WERI-Rb-1 (cell line): ENCODE measurements at regions not wholly inside any gene's neighbourhood (a gene's known extent, or its start where the extent isn't known, plus 50 kb on each side); places are given as distances from the start of the nearest gene placed in this dataset.

Source experiments
- DNase-seq: peaks from one replicate; pipeline ENCODE4 v3.0.0-alpha.2; 2020
- H3K27ac ChIP-seq: fragments of 250-450 bp; sonication (Bioruptor Pico); 2 replicates; pipeline ENCODE4 v1.5.1; 2020; ENCODE audit warnings: mild to moderate bottlenecking, moderate library complexity
- H3K27me3 ChIP-seq: fragments of 250-450 bp; sonication (Bioruptor Pico); 2 replicates; pipeline ENCODE4 v1.5.1; 2021; ENCODE audit warnings: mild to moderate bottlenecking, low read depth, moderate library complexity; ENCODE audit not compliant: insufficient read depth, severe bottlenecking
- H3K36me3 ChIP-seq: fragments of 250-450 bp; sonication (Bioruptor Pico); 2 replicates; pipeline ENCODE4 v1.5.1; 2020; ENCODE audit warnings: mild to moderate bottlenecking, moderate library complexity
- H3K4me3 ChIP-seq: 2 replicates; pipeline ENCODE4 v1.5.1; 2011; ENCODE audit warnings: low read depth, mild to moderate bottlenecking, control low read depth, low read length
- H3K9me3 ChIP-seq: fragments of 250-450 bp; sonication (Bioruptor Pico); 2 replicates; pipeline ENCODE4 v1.5.1; 2021; ENCODE audit warnings: mild to moderate bottlenecking, moderate library complexity; ENCODE audit not compliant: severe bottlenecking
- CTCF ChIP-seq: IDR thresholded peaks from 2 replicates; pipeline ENCODE4 v1.5.1; 2011; ENCODE audit warnings: low read depth, mild to moderate bottlenecking, control low read depth, inconsistent platforms, low read length

- no peak for TF ChIP-seq CTCF
- no peak overlapping the region for H3K27ac ChIP-seq
- no peaks in the 10 kb centered on the region for H3K27me3 ChIP-seq
- no peaks in the 10 kb centered on the region for H3K9me3 ChIP-seq
- H3K4me3 ChIP-seq: no peak overlapping the region
- no peaks in the 10 kb centered on the region for H3K36me3 ChIP-seq
- DNase-seq: no peak
Observed at GRCh38 chr3:25297667-25298585, 130.1 kb upstream of the RARB start.

GRCh38 chr3:25300141-25300540 is 127.9 kb upstream of the RARB start:
- no peak for TF ChIP-seq CTCF
- no peak overlapping the region for H3K27ac ChIP-seq
- no peak overlapping the region for H3K4me3 ChIP-seq

GRCh38 chr3:25304916-25305315 is 123.1 kb upstream of the RARB start:
- Histone ChIP-seq H3K27me3 (no peaks in the 10 kb centered on the region), H3K4me3 (no peak overlapping the region), H3K36me3 (no peaks in the 10 kb centered on the region), H3K27ac (no peak overlapping the region), H3K9me3 (no peaks in the 10 kb centered on the region)
- no peak for DNase-seq
- no peak for TF ChIP-seq CTCF

More at GRCh38 chr3:25300141-25300540, 127.9 kb upstream of the RARB start:
- no peak for DNase-seq
- Histone ChIP-seq H3K36me3 (no peaks in the 10 kb centered on the region), H3K27me3 (no peaks in the 10 kb centered on the region), H3K9me3 (no peaks in the 10 kb centered on the region)

GRCh38 chr3:25306066-25306465 is 122.0 kb upstream of the RARB start:
- no peaks in the 10 kb centered on the region for H3K9me3 ChIP-seq
- H3K27me3 ChIP-seq: no peaks in the 10 kb centered on the region
- H3K4me3 ChIP-seq: no peak overlapping the region
- H3K27ac ChIP-seq: no peak overlapping the region
- H3K36me3 ChIP-seq: no peaks in the 10 kb centered on the region
- DNase-seq: no peak
- no peak for TF ChIP-seq CTCF

GRCh38 chr3:25306705-25307104 is 121.4 kb upstream of the RARB start:
- DNase-seq: no peak
- no peak for TF ChIP-seq CTCF
- Histone ChIP-seq H3K27ac (no peak overlapping the region), H3K36me3 (no peaks in the 10 kb centered on the region), H3K9me3 (no peaks in the 10 kb centered on the region), H3K4me3 (no peak overlapping the region), H3K27me3 (no peaks in the 10 kb centered on the region)
